Liver (tissue), 8 donors: ENCODE measurements at regions not wholly inside any gene's neighbourhood (a gene's known extent, or its start where the extent isn't known, plus 50 kb on each side); places are given as distances from the start of the nearest gene placed in this dataset.

Experiments
- DNase-seq: peaks from one replicate; pipeline ENCODE4 v3.0.0-alpha.2; 2017; ENCODE audit warnings: low spot score
- H3K27ac ChIP-seq, 2 donors: one replicate each; pipeline ENCODE4 v1.7.0; 2013; ENCODE audit warnings: inconsistent platforms in 2 of 2, low read length in 2 of 2, control low read depth in 1 of 2, low read depth in 1 of 2, mild to moderate bottlenecking in 1 of 2
- H3K27me3 ChIP-seq, 4 donors: one replicate each; pipeline versions ENCODE4 v1.6.1 to v1.7.0; 2013; ENCODE audit warnings: low read length in 3 of 4, inconsistent platforms in 1 of 4, mild to moderate bottlenecking in 1 of 4, moderate library complexity in 1 of 4; ENCODE audit not compliant: control insufficient read depth in 4 of 4, insufficient read depth in 4 of 4
- H3K36me3 ChIP-seq, 4 donors: one replicate each; pipeline versions ENCODE4 v1.6.1 to v1.7.0; 2013; ENCODE audit warnings: low read length in 3 of 4, mild to moderate bottlenecking in 3 of 4, low read depth in 1 of 4, moderate library complexity in 1 of 4; ENCODE audit not compliant: control insufficient read depth in 4 of 4, insufficient read depth in 3 of 4
- H3K4me1 ChIP-seq, 4 donors: one replicate each; pipeline versions ENCODE4 v1.6.1 to v1.7.0; 2013; ENCODE audit warnings: low read length in 3 of 4, mild to moderate bottlenecking in 3 of 4, moderate library complexity in 1 of 4; ENCODE audit not compliant: control insufficient read depth in 4 of 4, insufficient read depth in 4 of 4
- H3K4me3 ChIP-seq, 3 donors: one replicate each; pipeline versions ENCODE4 v1.6.1 to v1.7.0; 2013; ENCODE audit warnings: low read length in 3 of 3, control low read depth in 1 of 3, low read depth in 1 of 3, mild to moderate bottlenecking in 1 of 3
- H3K9ac ChIP-seq, 2 donors: one replicate each; pipeline ENCODE4 v1.7.0; 2013; ENCODE audit warnings: low read length in 2 of 2, mild to moderate bottlenecking in 2 of 2, moderate library complexity in 2 of 2, control low read depth in 1 of 2, low read depth in 1 of 2
- H3K9me3 ChIP-seq, 4 donors: one replicate each; pipeline versions ENCODE4 v1.6.1 to v1.7.0; 2013; ENCODE audit warnings: low read length in 3 of 4; ENCODE audit not compliant: control insufficient read depth in 4 of 4
- ATF3 ChIP-seq: IDR thresholded peaks from 2 replicates; pipeline ENCODE4 v1.6.1; 2016; ENCODE audit warnings: antibody characterized with exemption
- CTCF ChIP-seq: fragments of 150-350 bp; IDR thresholded peaks from 2 replicates; pipeline ENCODE4 v1.5.1; 2017; ENCODE audit warnings: improper control_type of control experiment, low read depth, low read length; ENCODE audit not compliant: missing input control
- EGR1 ChIP-seq, 2 donors: IDR thresholded peaks; 2 replicates each; pipeline ENCODE4 v1.6.1; 2016 to 2018; ENCODE audit warnings: antibody characterized with exemption in 2 of 2, low read depth in 2 of 2
- FOXA1 ChIP-seq: IDR thresholded peaks from 2 replicates; pipeline ENCODE4 v1.6.1; 2016; ENCODE audit warnings: antibody characterized with exemption
- FOXA2 ChIP-seq: IDR thresholded peaks from 2 replicates; pipeline ENCODE4 v1.6.1; 2016; ENCODE audit warnings: antibody characterized with exemption
- GABPA ChIP-seq, 2 donors: IDR thresholded peaks in 1 of 2; conservative IDR thresholded peaks in 1 of 2; 2 replicates each; pipeline ENCODE4 v1.6.1; 2016; ENCODE audit warnings: antibody characterized with exemption in 2 of 2, mild to moderate bottlenecking in 1 of 2, moderate library complexity in 1 of 2
- HNF4A ChIP-seq, 2 donors: conservative IDR thresholded peaks; 2 replicates each; pipeline ENCODE4 v1.6.1; 2016; ENCODE audit warnings: antibody characterized with exemption in 2 of 2, mild to moderate bottlenecking in 2 of 2
- HNF4G ChIP-seq: IDR thresholded peaks from 2 replicates; pipeline ENCODE4 v1.6.1; 2016; ENCODE audit warnings: antibody characterized with exemption
- JUND ChIP-seq, 2 donors: IDR thresholded peaks; 2 replicates each; pipeline ENCODE4 v1.6.1; 2016; ENCODE audit warnings: antibody characterized with exemption in 2 of 2
- NR2F2 ChIP-seq: IDR thresholded peaks from 2 replicates; pipeline ENCODE4 v1.6.1; 2016; ENCODE audit warnings: antibody characterized with exemption
- RAD21 ChIP-seq, 2 donors: IDR thresholded peaks; 2 replicates each; pipeline ENCODE4 v1.6.1; 2016; ENCODE audit warnings: antibody characterized with exemption in 2 of 2, mild to moderate bottlenecking in 2 of 2
- REST ChIP-seq: IDR thresholded peaks from 2 replicates; pipeline ENCODE4 v1.6.1; 2016; ENCODE audit warnings: antibody characterized with exemption, mild to moderate bottlenecking
- RXRA ChIP-seq, 2 donors: IDR thresholded peaks; 2 replicates each; pipeline ENCODE4 v1.6.1; 2017 to 2018; ENCODE audit warnings: antibody characterized with exemption in 2 of 2, mild to moderate bottlenecking in 1 of 2
- SP1 ChIP-seq: IDR thresholded peaks from 2 replicates; pipeline ENCODE4 v1.6.1; 2018; ENCODE audit warnings: antibody characterized with exemption, mild to moderate bottlenecking
- TAF1 ChIP-seq: conservative IDR thresholded peaks from 2 replicates; pipeline ENCODE4 v1.6.1; 2016; ENCODE audit warnings: antibody characterized with exemption, mild to moderate bottlenecking
- YY1 ChIP-seq: IDR thresholded peaks from 2 replicates; pipeline ENCODE4 v1.6.1; 2016; ENCODE audit warnings: antibody characterized with exemption, mild to moderate bottlenecking
- WGBS: extraction: QIAGEN DNeasy Blood & Tissue Kit; methylation state at CpG from one replicate; pipeline ENCODE4 v1.1.7; 2013; 5-methylcytosine and 5-hydroxymethylcytosine counted together
- TF ChIP-seq, protein P1 (sequence below): IDR thresholded peaks from 2 replicates; pipeline ENCODE4 v1.6.1; 2016; ENCODE audit warnings: antibody characterized with exemption
- TF ChIP-seq, protein P2 (sequence below): IDR thresholded peaks from 2 replicates; pipeline ENCODE4 v1.6.1; 2016; ENCODE audit warnings: antibody characterized with exemption
- donor health status: healthy.
- donor health status: healthy.
- donor health status: healthy.
- donor health status: healthy.
- donor health status: healthy.

DNA sequence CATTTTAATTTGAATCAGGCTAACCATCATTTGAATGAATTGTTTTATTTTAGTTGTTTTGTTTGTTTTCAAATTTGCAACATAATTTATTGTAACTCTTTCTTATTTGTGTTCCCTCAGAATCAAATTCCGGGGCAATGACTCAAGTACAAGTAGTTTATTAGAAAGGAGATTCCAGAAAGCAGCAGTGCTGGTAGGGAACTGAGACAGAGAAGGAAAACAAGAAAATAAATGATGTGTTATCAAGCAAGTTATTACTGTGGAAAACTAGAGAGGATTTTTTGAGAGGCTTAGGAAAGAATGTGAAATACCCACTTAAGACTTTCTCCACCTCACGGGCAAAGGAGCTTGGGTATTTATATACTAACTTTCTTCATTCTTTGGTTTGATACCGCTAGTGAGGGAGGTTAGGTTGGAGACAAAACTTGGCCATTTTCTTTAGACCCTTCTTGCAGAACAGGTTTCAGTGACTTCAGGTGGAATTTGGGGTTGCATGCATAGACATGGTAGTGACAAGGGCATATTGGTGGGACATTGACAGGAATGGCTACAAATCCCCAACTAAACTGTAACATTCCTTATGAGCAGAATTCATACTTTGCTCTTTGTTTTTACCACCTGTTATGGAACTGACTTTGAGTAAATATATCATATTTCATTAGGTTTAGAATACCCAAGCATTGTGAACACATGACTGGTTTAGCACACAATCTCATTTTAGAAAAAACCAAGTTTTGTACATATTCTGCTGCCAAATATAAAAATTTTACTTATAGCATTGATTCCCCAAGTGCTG is 254.3 kb downstream of the ZBBX start:
- no peak for DNase-seq
- Histone ChIP-seq H3K4me3 (no peak overlapping the region), H3K27ac (no peak overlapping the region), H3K36me3 (no peaks in the 10 kb centered on the region), H3K27me3 (no peaks in the 10 kb centered on the region), H3K9ac (no peak overlapping the region), H3K4me1 (no peaks in the 10 kb centered on the region), H3K9me3 (no peaks in the 10 kb centered on the region)
- TF ChIP-seq FOXA2 = no peak
- no peak for TF ChIP-seq CTCF
- TF ChIP-seq, protein P1, sequence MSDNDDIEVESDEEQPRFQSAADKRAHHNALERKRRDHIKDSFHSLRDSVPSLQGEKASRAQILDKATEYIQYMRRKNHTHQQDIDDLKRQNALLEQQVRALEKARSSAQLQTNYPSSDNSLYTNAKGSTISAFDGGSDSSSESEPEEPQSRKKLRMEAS = no peak
- no peak for TF ChIP-seq SP1
- no peak for TF ChIP-seq TAF1
- no peak for TF ChIP-seq FOXA1
- TF ChIP-seq GABPA (IDR thresholded peaks at IDR 0.05 in 1 of 2, conservative IDR thresholded peaks at IDR 0.05 in 1 of 2) = no peak
- TF ChIP-seq NR2F2 = no peak
- TF ChIP-seq, protein P2, sequence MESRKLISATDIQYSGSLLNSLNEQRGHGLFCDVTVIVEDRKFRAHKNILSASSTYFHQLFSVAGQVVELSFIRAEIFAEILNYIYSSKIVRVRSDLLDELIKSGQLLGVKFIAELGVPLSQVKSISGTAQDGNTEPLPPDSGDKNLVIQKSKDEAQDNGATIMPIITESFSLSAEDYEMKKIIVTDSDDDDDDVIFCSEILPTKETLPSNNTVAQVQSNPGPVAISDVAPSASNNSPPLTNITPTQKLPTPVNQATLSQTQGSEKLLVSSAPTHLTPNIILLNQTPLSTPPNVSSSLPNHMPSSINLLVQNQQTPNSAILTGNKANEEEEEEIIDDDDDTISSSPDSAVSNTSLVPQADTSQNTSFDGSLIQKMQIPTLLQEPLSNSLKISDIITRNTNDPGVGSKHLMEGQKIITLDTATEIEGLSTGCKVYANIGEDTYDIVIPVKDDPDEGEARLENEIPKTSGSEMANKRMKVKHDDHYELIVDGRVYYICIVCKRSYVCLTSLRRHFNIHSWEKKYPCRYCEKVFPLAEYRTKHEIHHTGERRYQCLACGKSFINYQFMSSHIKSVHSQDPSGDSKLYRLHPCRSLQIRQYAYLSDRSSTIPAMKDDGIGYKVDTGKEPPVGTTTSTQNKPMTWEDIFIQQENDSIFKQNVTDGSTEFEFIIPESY = no peak
- TF ChIP-seq RAD21 (IDR thresholded peaks at IDR 0.05) = no peak
- TF ChIP-seq ATF3 = no peak
- no peak for TF ChIP-seq EGR1 (IDR thresholded peaks at IDR 0.05; ENCODE audit: low read depth in 2 of 2)
- TF ChIP-seq HNF4A (conservative IDR thresholded peaks at IDR 0.05) = no peak
- no peak for TF ChIP-seq RXRA (IDR thresholded peaks at IDR 0.05)
- WGBS = 89% methylated on average over 3 of the region's 3 CpGs

GRCh38 chr3:167120828-167121227 is 259.3 kb downstream of the ZBBX start:
- Histone ChIP-seq H3K27me3 (no peaks in the 10 kb centered on the region), H3K9me3 (no peaks in the 10 kb centered on the region), H3K4me3 (no peak overlapping the region), H3K9ac (no peak overlapping the region), H3K27ac (no peak overlapping the region), H3K36me3 (no peaks in the 10 kb centered on the region), H3K4me1 (no peaks in the 10 kb centered on the region)
- TF ChIP-seq ATF3 = no peak
- TF ChIP-seq HNF4G = no peak
- no peak for TF ChIP-seq FOXA2
- TF ChIP-seq REST = no peak
- TF ChIP-seq RAD21 (IDR thresholded peaks at IDR 0.05) = no peak
- TF ChIP-seq RXRA (IDR thresholded peaks at IDR 0.05) = no peak
- TF ChIP-seq EGR1 (IDR thresholded peaks at IDR 0.05; ENCODE audit: low read depth in 2 of 2) = no peak
- no peak for TF ChIP-seq HNF4A (conservative IDR thresholded peaks at IDR 0.05)
- TF ChIP-seq JUND (IDR thresholded peaks at IDR 0.05) = no peak
- TF ChIP-seq YY1 = no peak
- no peak for TF ChIP-seq SP1
- no peak for TF ChIP-seq GABPA (IDR thresholded peaks at IDR 0.05 in 1 of 2, conservative IDR thresholded peaks at IDR 0.05 in 1 of 2)
- TF ChIP-seq CTCF = no peak
- TF ChIP-seq, protein P2 = no peak
- WGBS = 73% methylated on average over 1 of the region's 1 CpG
- no peak for DNase-seq
